ENCODE measurements at regions not wholly inside any gene's neighbourhood (a gene's known extent, or its start where the extent isn't known, plus 50 kb on each side); places are given as distances from the start of the nearest gene placed in this dataset.
"Not testable (repeated sequence)": the region's sequence is repeated elsewhere in the genome, so short reads cannot be mapped to it uniquely, and the experiment has no call there.

GRCh38 chr18:55982992-55983391 is 395.0 kb upstream of the TCF4 start:
- TF ChIP-seq CTCF (IDR thresholded peaks at IDR 0.05; ENCODE audit: low read depth, low read length): no peak
- no peak overlapping the region for H3K4me3 ChIP-seq (ENCODE audit: low read depth, low read length)

- no peak for TF ChIP-seq CTCF (IDR thresholded peaks at IDR 0.05; ENCODE audit: low read depth, low read length)
- H3K4me3 ChIP-seq (ENCODE audit: low read depth, low read length): no peak overlapping the region
These were observed 393.9 kb upstream of the TCF4 start for GRCh38 chr18:55981712-55982475.

- no peak overlapping the region for H3K4me3 ChIP-seq (ENCODE audit: low read depth, low read length)
- TF ChIP-seq CTCF (IDR thresholded peaks at IDR 0.05; ENCODE audit: low read depth, low read length): no peak
These were observed 386.5 kb upstream of the TCF4 start for GRCh38 chr18:55974521-55974920.

GRCh38 chr18:55968550-55968949 is 380.6 kb upstream of the TCF4 start:
- no peak overlapping the region for H3K4me3 ChIP-seq (ENCODE audit: low read depth, low read length)
- TF ChIP-seq CTCF (IDR thresholded peaks at IDR 0.05; ENCODE audit: low read depth, low read length): no peak

GRCh38 chr18:55967019-55967418 is 379.0 kb upstream of the TCF4 start:
- no peak overlapping the region for H3K4me3 ChIP-seq (ENCODE audit: low read depth, low read length)
- TF ChIP-seq CTCF (IDR thresholded peaks at IDR 0.05; ENCODE audit: low read depth, low read length): no peak

- TF ChIP-seq CTCF (IDR thresholded peaks at IDR 0.05; ENCODE audit: low read depth, low read length): no peak
- H3K4me3 ChIP-seq (ENCODE audit: low read depth, low read length): no peak overlapping the region
These were observed 376.2 kb upstream of the TCF4 start for GRCh38 chr18:55964171-55964570.

GRCh38 chr18:55953326-55953725 is 365.3 kb upstream of the TCF4 start:
- no peak overlapping the region for H3K4me3 ChIP-seq (ENCODE audit: low read depth, low read length)
- TF ChIP-seq CTCF (IDR thresholded peaks at IDR 0.05; ENCODE audit: low read depth, low read length): no peak

- H3K4me3 ChIP-seq (ENCODE audit: low read depth, low read length): not testable (repeated sequence)
These were observed 363.7 kb upstream of the TCF4 start for GRCh38 chr18:55951738-55952137.

All from WI38 (cell line).